HepG2 (cell line): ENCODE measurements at regions not wholly inside any gene's neighbourhood (a gene's known extent, or its start where the extent isn't known, plus 50 kb on each side); places are given as distances from the start of the nearest gene placed in this dataset.

ENCODE experiments used
- CHD4 ChIP-seq: fragments of 200-600 bp; sonication (generic); IDR thresholded peaks from 2 replicates; pipeline ENCODE4 v1.7.0; 2017; ENCODE audit warnings: mild to moderate bottlenecking, low read length, borderline replicate concordance
- EP300 ChIP-seq, 3 experiments: sonication (generic) in 1 of 3; formaldehyde crosslinking in 1 of 3; IDR thresholded peaks; 2 replicates each; pipeline versions ENCODE4 v1.5.1 to v1.6.1; 2011 to 2020; ENCODE audit warnings: low read depth in 2 of 3, low read length in 2 of 3, borderline replicate concordance in 1 of 3, improper control_type of control experiment in 1 of 3, mild to moderate bottlenecking in 1 of 3, missing genetic modification reagents in 1 of 3, moderate library complexity in 1 of 3
- EZH2 ChIP-seq: conservative IDR thresholded peaks from 2 replicates; pipeline ENCODE4 v1.6.1; 2012; ENCODE audit warnings: mild to moderate bottlenecking, low read depth, low read length, moderate library complexity
- FOSL2 ChIP-seq: sonication (generic); formaldehyde crosslinking; IDR thresholded peaks from 2 replicates; pipeline ENCODE4 v1.4.0; 2020; ENCODE audit warnings: missing genetic modification reagents
- FOXM1 ChIP-seq: sonication (generic); formaldehyde crosslinking; IDR thresholded peaks from 2 replicates; pipeline ENCODE4 v1.5.0; 2020; ENCODE audit warnings: missing genetic modification reagents
- RNF2 ChIP-seq: fragments of 450-650 bp; conservative IDR thresholded peaks from 2 replicates; pipeline ENCODE4 v1.6.1; 2016; ENCODE audit warnings: low read depth
- SRF ChIP-seq: IDR thresholded peaks from 2 replicates; pipeline ENCODE4 v1.6.1; 2011; ENCODE audit warnings: mild to moderate bottlenecking, low read depth, low read length, moderate library complexity
- TFDP1 ChIP-seq: IDR thresholded peaks from 2 replicates; pipeline ENCODE4 v1.6.1; 2016; ENCODE audit warnings: missing compliant biosample characterization, missing genetic modification reagents, borderline replicate concordance
- ZBTB8A ChIP-seq: sonication (generic); formaldehyde crosslinking; IDR thresholded peaks from 2 replicates; pipeline ENCODE4 v1.4.0; 2020; ENCODE audit warnings: mild to moderate bottlenecking, low read depth, missing genetic modification reagents, borderline replicate concordance
- TF ChIP-seq, protein P1 (sequence below): sonication (generic); formaldehyde crosslinking; IDR thresholded peaks from 2 replicates; pipeline ENCODE4 v1.5.0; 2020; ENCODE audit warnings: mild to moderate bottlenecking, missing genetic modification reagents, moderate library complexity

DNA sequence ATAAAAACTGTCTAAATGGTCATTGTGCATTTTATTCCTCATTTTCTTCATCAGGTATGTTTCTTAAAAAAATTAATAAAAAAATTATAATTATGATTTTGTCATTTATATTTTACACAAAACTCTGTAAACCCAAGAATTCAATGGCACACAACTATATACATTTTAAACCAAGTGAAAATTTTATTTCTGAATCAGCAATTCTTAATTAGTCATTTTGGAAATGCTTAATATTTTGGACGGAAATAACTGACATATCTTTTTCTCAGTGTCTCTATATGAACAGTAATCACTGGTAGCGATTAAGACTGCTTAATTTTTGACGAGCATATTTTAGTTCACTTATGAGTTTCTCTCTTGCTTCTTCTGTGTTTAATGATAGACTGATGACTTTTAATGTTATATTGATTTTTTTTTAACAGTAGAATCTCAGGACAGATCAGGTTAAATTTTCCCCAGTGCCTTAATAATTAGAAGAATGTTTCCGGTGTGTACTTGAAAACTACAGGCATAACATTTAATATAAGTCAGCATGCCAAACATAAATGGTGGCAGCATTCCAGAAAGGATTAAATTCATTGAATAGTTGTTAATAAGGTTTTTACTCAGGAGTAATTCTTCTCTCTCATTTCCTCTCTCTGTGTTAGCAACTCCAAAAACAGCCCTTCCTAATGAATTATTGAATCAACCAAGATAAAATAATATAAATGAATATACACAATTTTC, 644.7 kb upstream of the CDH6 start:
- no peak for TF ChIP-seq FOSL2 (CRISPR knock-in tag)
- no peak for TF ChIP-seq EP300 (IDR thresholded peaks at IDR 0.05; ENCODE audit: low read depth in 2 of 2, low read length in 2 of 2)
- TF ChIP-seq EP300 (CRISPR knock-in tag; IDR thresholded peaks at IDR 0.05; ENCODE audit: borderline replicate concordance), result no peak
- TF ChIP-seq FOXM1 (CRISPR knock-in tag), result no peak
- TF ChIP-seq TFDP1 (CRISPR knock-in tag), result no peak
- TF ChIP-seq ZBTB8A, result no peak
- no peak for TF ChIP-seq EZH2
- TF ChIP-seq, protein P1, sequence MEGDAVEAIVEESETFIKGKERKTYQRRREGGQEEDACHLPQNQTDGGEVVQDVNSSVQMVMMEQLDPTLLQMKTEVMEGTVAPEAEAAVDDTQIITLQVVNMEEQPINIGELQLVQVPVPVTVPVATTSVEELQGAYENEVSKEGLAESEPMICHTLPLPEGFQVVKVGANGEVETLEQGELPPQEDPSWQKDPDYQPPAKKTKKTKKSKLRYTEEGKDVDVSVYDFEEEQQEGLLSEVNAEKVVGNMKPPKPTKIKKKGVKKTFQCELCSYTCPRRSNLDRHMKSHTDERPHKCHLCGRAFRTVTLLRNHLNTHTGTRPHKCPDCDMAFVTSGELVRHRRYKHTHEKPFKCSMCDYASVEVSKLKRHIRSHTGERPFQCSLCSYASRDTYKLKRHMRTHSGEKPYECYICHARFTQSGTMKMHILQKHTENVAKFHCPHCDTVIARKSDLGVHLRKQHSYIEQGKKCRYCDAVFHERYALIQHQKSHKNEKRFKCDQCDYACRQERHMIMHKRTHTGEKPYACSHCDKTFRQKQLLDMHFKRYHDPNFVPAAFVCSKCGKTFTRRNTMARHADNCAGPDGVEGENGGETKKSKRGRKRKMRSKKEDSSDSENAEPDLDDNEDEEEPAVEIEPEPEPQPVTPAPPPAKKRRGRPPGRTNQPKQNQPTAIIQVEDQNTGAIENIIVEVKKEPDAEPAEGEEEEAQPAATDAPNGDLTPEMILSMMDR (CRISPR knock-in tag), result no peak
- TF ChIP-seq CHD4, result no peak
- TF ChIP-seq RNF2, result no peak
- no peak for TF ChIP-seq SRF
